ENCODE measurements at regions not wholly inside any gene's neighbourhood (a gene's known extent, or its start where the extent isn't known, plus 50 kb on each side); places are given as distances from the start of the nearest gene placed in this dataset.

- Mint-ChIP-seq H3K27me3 (ENCODE audit: unreplicated experiment) (no peaks in the 10 kb centered on the region), H3K27ac (ENCODE audit: unreplicated experiment) (no peak overlapping the region), H3K9me3 (ENCODE audit: low read depth, unreplicated experiment) (no peaks in the 10 kb centered on the region), H3K4me1 (ENCODE audit: low read depth, unreplicated experiment) (no peaks in the 10 kb centered on the region), H3K36me3 (ENCODE audit: insufficient read depth, unreplicated experiment) (no peaks in the 10 kb centered on the region), H3K4me3 (ENCODE audit: low read depth, unreplicated experiment) (no peak overlapping the region)
- no peak for TF ChIP-seq CTCF (IDR thresholded peaks at IDR 0.05; ENCODE audit: unreplicated experiment)
- no peak for DNase-seq
- CTCF ChIA-PET: no interaction called here
- no TSS peak for BruUV-seq (replicated peaks)
- intact Hi-C loops (cut with micrococcal nuclease; ENCODE audit: unreplicated experiment): no loop called here
Measured at GRCh38 chr6:147128056-147128455, 76.2 kb upstream of the STXBP5 start.

- intact Hi-C loops (cut with micrococcal nuclease; ENCODE audit: unreplicated experiment): no loop called here
- Mint-ChIP-seq H3K27me3 (ENCODE audit: unreplicated experiment) (no peaks in the 10 kb centered on the region), H3K4me3 (ENCODE audit: low read depth, unreplicated experiment) (no peak overlapping the region), H3K27ac (ENCODE audit: unreplicated experiment) (no peak overlapping the region), H3K36me3 (ENCODE audit: insufficient read depth, unreplicated experiment) (no peaks in the 10 kb centered on the region), H3K9me3 (ENCODE audit: low read depth, unreplicated experiment) (peaks cover 4% of the 10 kb centered on the region), H3K4me1 (ENCODE audit: low read depth, unreplicated experiment) (peaks cover 7% of the 10 kb centered on the region)
- CTCF ChIA-PET: interaction anchor here (1.5 kb wide), 1 partner anchor 9 kb away, joined by 3 read pairs; no protein-coding TSS in a partner anchor
- no peak for DNase-seq
- TF ChIP-seq CTCF (IDR thresholded peaks at IDR 0.05; ENCODE audit: unreplicated experiment): no peak
- BruUV-seq (replicated peaks): no TSS peak
Measured at GRCh38 chr6:147131532-147132128, 72.6 kb upstream of the STXBP5 start.

GRCh38 chr6:147132889-147133288 is 71.3 kb upstream of the STXBP5 start:
- H3K27me3 Mint-ChIP-seq (ENCODE audit: unreplicated experiment): no peaks in the 10 kb centered on the region
- H3K9me3 Mint-ChIP-seq (ENCODE audit: low read depth, unreplicated experiment): peaks cover 4% of the 10 kb centered on the region
- no peak for DNase-seq
- CTCF ChIA-PET: no interaction called here
- H3K4me1 Mint-ChIP-seq (ENCODE audit: low read depth, unreplicated experiment): peaks cover 7% of the 10 kb centered on the region
- no peaks in the 10 kb centered on the region for H3K36me3 Mint-ChIP-seq (ENCODE audit: insufficient read depth, unreplicated experiment)
- TF ChIP-seq CTCF (IDR thresholded peaks at IDR 0.05; ENCODE audit: unreplicated experiment): no peak
- intact Hi-C loops (cut with micrococcal nuclease; ENCODE audit: unreplicated experiment): no loop called here
- H3K4me3 Mint-ChIP-seq (ENCODE audit: low read depth, unreplicated experiment): no peak overlapping the region
- no TSS peak for BruUV-seq (replicated peaks)
- H3K27ac Mint-ChIP-seq (ENCODE audit: unreplicated experiment): no peak overlapping the region

- intact Hi-C loops (cut with micrococcal nuclease; ENCODE audit: unreplicated experiment): no loop called here
- no peak for TF ChIP-seq CTCF (IDR thresholded peaks at IDR 0.05; ENCODE audit: unreplicated experiment)
- Mint-ChIP-seq H3K4me3 (ENCODE audit: low read depth, unreplicated experiment) (no peak overlapping the region), H3K36me3 (ENCODE audit: insufficient read depth, unreplicated experiment) (no peaks in the 10 kb centered on the region), H3K9me3 (ENCODE audit: low read depth, unreplicated experiment) (peaks cover 4% of the 10 kb centered on the region), H3K27me3 (ENCODE audit: unreplicated experiment) (no peaks in the 10 kb centered on the region), H3K27ac (ENCODE audit: unreplicated experiment) (no peak overlapping the region), H3K4me1 (ENCODE audit: low read depth, unreplicated experiment) (peaks cover 7% of the 10 kb centered on the region)
- CTCF ChIA-PET: no interaction called here
- no TSS peak for BruUV-seq (replicated peaks)
- DNase-seq: no peak
Measured at GRCh38 chr6:147133669-147134068, 70.5 kb upstream of the STXBP5 start.
